ENCODE measurements at regions not wholly inside any gene's neighbourhood (a gene's known extent, or its start where the extent isn't known, plus 50 kb on each side); places are given as distances from the start of the nearest gene placed in this dataset.

DNA sequence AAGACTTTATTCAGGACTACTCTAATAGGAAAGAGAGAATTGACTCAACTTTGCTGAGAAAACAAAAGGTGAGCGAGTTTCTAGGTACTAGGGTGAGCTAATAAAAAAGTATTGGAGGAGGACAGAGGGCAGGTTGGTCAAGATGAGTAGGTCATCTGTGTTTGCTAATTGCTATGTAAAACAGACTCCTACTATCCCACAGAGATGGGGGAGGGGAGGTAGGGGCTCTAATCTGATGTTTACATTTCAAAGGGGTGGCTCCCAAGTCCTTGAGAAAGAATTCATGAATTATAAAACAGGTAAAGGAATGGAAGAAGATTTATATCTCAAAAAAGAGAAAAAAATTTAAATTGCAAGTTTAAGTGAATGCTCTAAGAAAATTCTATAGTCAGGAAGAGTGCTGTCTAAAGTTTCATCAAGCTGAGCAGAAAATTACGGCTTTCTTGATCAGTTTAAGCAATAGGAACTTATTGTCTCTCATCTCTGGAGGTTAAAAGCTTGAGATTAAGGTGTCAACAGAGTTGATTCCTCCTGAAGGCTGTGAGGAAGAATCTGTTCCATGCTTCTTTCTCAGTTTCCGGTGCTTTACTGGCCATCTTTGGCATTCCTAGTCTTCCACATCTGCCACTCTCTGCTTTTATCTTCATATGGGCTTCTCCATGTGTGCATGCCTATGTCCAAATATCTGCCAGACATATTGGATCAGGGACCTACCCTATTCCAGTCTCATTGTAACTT lies 790.3 kb downstream of the SLITRK5 start:
- Histone ChIP-seq H3K36me3 (ENCODE audit: low read length) (no peaks in the 10 kb centered on the region), H3K27ac (ENCODE audit: low read depth, low read length) (no peak overlapping the region), H2AFZ (ENCODE audit: low read depth, low read length, severe bottlenecking) (no peak overlapping the region), H3K27me3 (ENCODE audit: low read length) (no peaks in the 10 kb centered on the region), H3K9me3 (ENCODE audit: insufficient read depth, low read length) (no peaks in the 10 kb centered on the region), H3K4me3 (ENCODE audit: insufficient read depth, low read length, poor library complexity, severe bottlenecking) (no peak overlapping the region), H3K4me2 (ENCODE audit: low read depth, low read length, poor library complexity, severe bottlenecking) (no peak overlapping the region), H3K9ac (ENCODE audit: low read length) (no peak overlapping the region), H3F3A (ENCODE audit: insufficient read depth) (no peaks in the 10 kb centered on the region), H3K9me2 (replicated peaks; ENCODE audit: insufficient read depth, low read length) (no peaks in the 10 kb centered on the region), H4K20me1 (ENCODE audit: low read depth, low read length) (no peaks in the 10 kb centered on the region), H3K79me2 (ENCODE audit: insufficient read depth, low read length) (no peaks in the 10 kb centered on the region)
- no peak for TF ChIP-seq CTCF (IDR thresholded peaks at IDR 0.05; ENCODE audit: insufficient read depth, low read length, poor library complexity, severe bottlenecking)
- TF ChIP-seq EZH2phosphoT487 (conservative IDR thresholded peaks at IDR 0.05; ENCODE audit: low read length), result no peak

DNA sequence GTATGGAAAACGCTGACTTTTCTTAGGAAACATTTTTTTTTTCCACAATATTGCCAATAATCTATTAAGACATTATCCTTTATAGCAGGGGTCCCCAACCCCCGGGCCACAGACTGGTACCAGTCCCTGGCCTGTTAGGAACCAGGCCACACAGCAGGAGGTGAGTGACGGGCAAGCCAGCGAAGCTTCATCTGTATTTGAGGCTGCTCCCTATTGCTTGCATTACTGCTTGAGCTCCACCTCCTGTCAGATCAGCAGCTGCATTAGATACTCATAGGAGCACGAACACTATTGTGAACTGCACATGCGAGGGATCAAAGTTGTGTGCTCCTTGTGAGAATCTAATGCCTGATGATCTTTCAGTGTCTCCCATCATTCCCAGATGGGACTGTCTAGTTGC lies 793.7 kb downstream of the SLITRK5 start:
- Histone ChIP-seq H3K9me2 (replicated peaks; ENCODE audit: insufficient read depth, low read length) (no peaks in the 10 kb centered on the region), H2AFZ (ENCODE audit: low read depth, low read length, severe bottlenecking) (no peak overlapping the region), H3K9ac (ENCODE audit: low read length) (no peak overlapping the region), H3K4me3 (ENCODE audit: insufficient read depth, low read length, poor library complexity, severe bottlenecking) (no peak overlapping the region), H3K9me3 (ENCODE audit: insufficient read depth, low read length) (no peaks in the 10 kb centered on the region), H4K20me1 (ENCODE audit: low read depth, low read length) (no peaks in the 10 kb centered on the region), H3K79me2 (ENCODE audit: insufficient read depth, low read length) (no peaks in the 10 kb centered on the region), H3K4me2 (ENCODE audit: low read depth, low read length, poor library complexity, severe bottlenecking) (no peak overlapping the region), H3K27me3 (ENCODE audit: low read length) (no peaks in the 10 kb centered on the region), H3K36me3 (ENCODE audit: low read length) (no peaks in the 10 kb centered on the region), H3F3A (ENCODE audit: insufficient read depth) (no peaks in the 10 kb centered on the region), H3K27ac (ENCODE audit: low read depth, low read length) (no peak overlapping the region)
- TF ChIP-seq EZH2phosphoT487 (conservative IDR thresholded peaks at IDR 0.05; ENCODE audit: low read length), result no peak
- TF ChIP-seq CTCF (IDR thresholded peaks at IDR 0.05; ENCODE audit: insufficient read depth, low read length, poor library complexity, severe bottlenecking), result no peak

DNA sequence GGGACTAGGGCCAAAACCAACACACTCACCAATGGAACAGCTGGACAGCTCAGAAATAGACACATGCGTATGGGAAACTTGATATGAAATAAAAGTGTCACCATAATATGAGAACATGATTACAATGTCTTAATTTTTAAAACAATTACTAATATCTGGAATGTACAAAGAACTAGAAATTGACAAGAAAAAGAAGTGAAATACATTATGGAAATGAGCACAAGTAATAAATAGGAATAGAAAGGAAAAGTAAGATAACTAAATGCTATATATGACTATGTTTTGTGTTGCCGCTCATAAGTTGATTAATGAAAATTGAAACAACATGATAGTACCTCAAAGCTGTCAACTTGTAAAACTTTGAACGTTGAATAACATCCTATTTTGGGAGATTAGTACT lies 801.1 kb downstream of the SLITRK5 start:
- no peak overlapping the region for H3K4me3 ChIP-seq (ENCODE audit: insufficient read depth, low read length, poor library complexity, severe bottlenecking)
- TF ChIP-seq CTCF (IDR thresholded peaks at IDR 0.05; ENCODE audit: insufficient read depth, low read length, poor library complexity, severe bottlenecking) (no peak), EZH2phosphoT487 (conservative IDR thresholded peaks at IDR 0.05; ENCODE audit: low read length) (no peak)

More for the DNA sequence above, 801.1 kb downstream of the SLITRK5 start:
- Histone ChIP-seq H3K9me2 (replicated peaks; ENCODE audit: insufficient read depth, low read length) (no peaks in the 10 kb centered on the region), H3K36me3 (ENCODE audit: low read length) (no peaks in the 10 kb centered on the region), H3F3A (ENCODE audit: insufficient read depth) (no peaks in the 10 kb centered on the region), H3K4me2 (ENCODE audit: low read depth, low read length, poor library complexity, severe bottlenecking) (no peak overlapping the region), H3K27me3 (ENCODE audit: low read length) (no peaks in the 10 kb centered on the region), H4K20me1 (ENCODE audit: low read depth, low read length) (no peaks in the 10 kb centered on the region), H3K9ac (ENCODE audit: low read length) (no peak overlapping the region), H3K27ac (ENCODE audit: low read depth, low read length) (no peak overlapping the region), H3K79me2 (ENCODE audit: insufficient read depth, low read length) (no peaks in the 10 kb centered on the region), H2AFZ (ENCODE audit: low read depth, low read length, severe bottlenecking) (no peak overlapping the region), H3K9me3 (ENCODE audit: insufficient read depth, low read length) (no peaks in the 10 kb centered on the region)
